Activated gamma-delta T cell (primary cell): ENCODE measurements at regions not wholly inside any gene's neighbourhood (a gene's known extent, or its start where the extent isn't known, plus 50 kb on each side); places are given as distances from the start of the nearest gene placed in this dataset.
"Not testable (repeated sequence)": the region's sequence is repeated elsewhere in the genome, so short reads cannot be mapped to it uniquely, and the experiment has no call there.

ENCODE experiments used
- DNase-seq: peaks from one replicate; lab custom pipeline; 2025; lab: John Stamatoyannopoulos, UW

GRCh38 chr4:17241835-17242234, 270.1 kb downstream of the QDPR start:
- DNase-seq, result no peak

GRCh38 chr4:17238633-17239032, 273.3 kb downstream of the QDPR start:
- no peak for DNase-seq

GRCh38 chr4:17236686-17237085, 275.2 kb downstream of the QDPR start:
- no peak for DNase-seq

GRCh38 chr4:17234678-17235077, 277.2 kb downstream of the QDPR start:
- no peak for DNase-seq

GRCh38 chr4:17232566-17233253, 279.2 kb downstream of the QDPR start:
- no peak for DNase-seq

GRCh38 chr4:17231880-17232475, 279.9 kb downstream of the QDPR start:
- not testable (repeated sequence) for DNase-seq

GRCh38 chr4:17230727-17231126, 281.2 kb downstream of the QDPR start:
- no peak for DNase-seq

- DNase-seq, result no peak
These were observed 291.1 kb downstream of the QDPR start for GRCh38 chr4:17220816-17221215.

- no peak for DNase-seq
These were observed 293.1 kb downstream of the QDPR start for GRCh38 chr4:17218786-17219185.

- DNase-seq, result no peak
These were observed 304.8 kb downstream of the QDPR start for GRCh38 chr4:17206829-17207801.

- DNase-seq, result no peak
These were observed 306.5 kb upstream of the LDB2 start for GRCh38 chr4:17204908-17205307.

- no peak for DNase-seq
These were observed 305.4 kb upstream of the LDB2 start for GRCh38 chr4:17203797-17204196.

- DNase-seq, result no peak
These were observed 298.6 kb upstream of the LDB2 start for GRCh38 chr4:17197070-17197469.

GRCh38 chr4:17195461-17196275, 297.2 kb upstream of the LDB2 start:
- DNase-seq, result no peak

- no peak for DNase-seq
These were observed 296.1 kb upstream of the LDB2 start for GRCh38 chr4:17194586-17194985.

- no peak for DNase-seq
These were observed 291.3 kb upstream of the LDB2 start for GRCh38 chr4:17189759-17190158.

- no peak for DNase-seq
These were observed 290.9 kb upstream of the LDB2 start for GRCh38 chr4:17189401-17189720.

- no peak for DNase-seq
These were observed 290.3 kb upstream of the LDB2 start for GRCh38 chr4:17188547-17189400.

- no peak for DNase-seq
These were observed 289.7 kb upstream of the LDB2 start for GRCh38 chr4:17188125-17188524.

GRCh38 chr4:17187003-17187402, 288.6 kb upstream of the LDB2 start:
- no peak for DNase-seq

- no peak for DNase-seq
These were observed 284.4 kb upstream of the LDB2 start for GRCh38 chr4:17182888-17183287.
